ENCODE measurements at regions not wholly inside any gene's neighbourhood (a gene's known extent, or its start where the extent isn't known, plus 50 kb on each side); places are given as distances from the start of the nearest gene placed in this dataset.

GRCh38 chr11:81705283-81705682 is 1028.4 kb downstream of the FAM181B start:
- TF ChIP-seq CTCF (IDR thresholded peaks at IDR 0.05 in 4 of 5, conservative IDR thresholded peaks at IDR 0.05 in 1 of 5) (no peak), POLR2A (IDR thresholded peaks at IDR 0.05) (no peak)

All from gastrocnemius medialis (tissue), 4 donors.